NCI-H526 treated with DMSO at 0.1 percent for 48 hours (cell line): ENCODE measurements at regions not wholly inside any gene's neighbourhood (a gene's known extent, or its start where the extent isn't known, plus 50 kb on each side); places are given as distances from the start of the nearest gene placed in this dataset.

ENCODE experiments used
- DNase-seq: peaks from one replicate; lab custom pipeline; 2025; lab: John Stamatoyannopoulos, UW

DNA sequence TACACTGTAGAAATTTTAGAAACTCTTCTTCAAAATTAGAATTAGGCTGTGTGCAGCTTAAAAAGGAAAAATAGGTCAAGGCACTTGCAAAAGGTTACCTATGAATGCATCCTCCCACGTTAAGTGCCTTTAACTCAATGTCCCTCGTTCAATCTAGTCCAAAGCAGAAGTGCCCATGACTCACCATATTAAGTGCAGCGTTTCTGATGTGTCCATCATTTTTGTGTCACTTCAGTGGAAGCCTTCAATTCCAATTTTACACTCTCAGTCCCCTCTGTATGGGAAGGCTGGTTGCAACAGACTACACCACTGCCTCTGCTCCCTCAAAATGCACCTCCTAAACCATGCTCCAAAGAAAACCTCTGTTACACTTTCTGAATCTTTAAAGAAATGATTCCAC, 53.4 kb downstream of the FOXB1 start:
- DNase-seq = no peak

- no peak for DNase-seq
Observed at GRCh38 chr15:60059186-60059585, 55.1 kb downstream of the FOXB1 start.

DNA sequence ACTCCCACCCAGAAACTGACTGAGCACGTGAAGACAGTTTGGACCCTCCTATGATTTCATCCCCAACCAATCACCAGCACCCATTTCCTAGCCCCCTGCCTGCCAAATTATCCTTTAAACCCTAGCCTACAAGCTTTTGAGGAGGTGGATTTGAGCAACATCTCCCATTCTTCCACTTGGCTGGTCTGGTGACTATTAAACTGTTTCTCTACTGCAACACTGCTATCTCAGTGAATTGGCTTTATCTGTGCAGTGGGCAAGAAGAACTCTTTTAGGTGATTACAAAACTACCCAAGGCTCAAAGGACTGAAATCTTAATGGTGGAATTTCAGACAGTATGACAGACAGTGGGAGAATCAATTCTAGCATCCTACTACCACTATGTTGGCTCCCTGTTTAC, 57.6 kb downstream of the FOXB1 start:
- DNase-seq = no peak

DNA sequence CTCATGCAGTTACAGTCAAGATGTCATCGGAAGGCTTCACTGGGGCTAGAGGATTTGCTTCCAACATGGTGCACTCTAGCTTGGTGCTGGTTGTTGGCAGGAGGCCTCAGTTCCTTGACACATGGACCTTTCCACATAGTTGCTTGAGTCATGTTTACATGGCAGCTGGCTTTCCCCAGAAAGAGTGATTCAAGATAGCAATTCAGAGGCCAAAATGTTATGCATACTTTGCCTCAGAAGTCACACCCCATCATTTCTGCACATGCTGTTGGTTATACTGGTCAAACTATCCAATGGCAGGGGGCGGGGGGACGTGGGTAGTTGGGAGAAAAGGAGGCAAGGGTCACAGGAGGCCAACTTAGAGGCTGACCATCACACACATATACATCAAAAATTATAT, 58.7 kb downstream of the FOXB1 start:
- no peak for DNase-seq

- no peak for DNase-seq
Observed at GRCh38 chr15:60065951-60066350, 61.8 kb downstream of the FOXB1 start.

DNA sequence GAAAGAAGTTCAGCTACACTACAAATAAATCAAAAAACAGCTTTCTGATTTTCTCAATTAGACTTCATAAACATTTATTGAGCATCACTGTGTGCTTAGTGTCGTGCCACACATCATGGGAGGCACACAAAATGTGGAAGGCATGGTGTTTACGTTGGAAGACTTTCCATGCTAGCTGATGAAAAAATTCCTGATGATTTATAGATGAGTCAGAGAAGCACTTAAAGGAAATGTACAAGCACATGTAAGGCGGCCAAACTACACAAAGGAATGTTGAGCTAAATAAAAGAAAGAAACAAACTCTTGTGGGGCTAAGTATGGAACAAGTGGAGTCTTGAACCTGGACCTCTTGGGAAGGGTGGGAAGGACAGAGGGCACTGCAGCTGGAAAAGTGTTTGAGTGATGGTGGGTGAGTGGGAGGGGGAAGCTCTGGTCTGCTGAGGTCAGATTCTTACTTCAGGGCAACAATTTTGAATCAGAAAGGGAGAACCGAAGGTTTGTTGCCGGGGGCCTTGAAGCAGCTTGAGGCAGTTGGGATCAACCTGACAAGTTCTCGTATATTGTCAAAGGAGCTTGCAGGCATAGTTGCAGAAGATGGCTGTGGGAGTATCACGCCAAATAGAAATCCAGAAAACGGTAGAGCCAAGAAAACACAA, 66.9 kb downstream of the FOXB1 start:
- DNase-seq = no peak

GRCh38 chr15:60072826-60073465, 68.8 kb downstream of the FOXB1 start:
- no peak for DNase-seq

- DNase-seq = no peak
Observed at GRCh38 chr15:60073466-60073840, 69.3 kb downstream of the FOXB1 start.

DNA sequence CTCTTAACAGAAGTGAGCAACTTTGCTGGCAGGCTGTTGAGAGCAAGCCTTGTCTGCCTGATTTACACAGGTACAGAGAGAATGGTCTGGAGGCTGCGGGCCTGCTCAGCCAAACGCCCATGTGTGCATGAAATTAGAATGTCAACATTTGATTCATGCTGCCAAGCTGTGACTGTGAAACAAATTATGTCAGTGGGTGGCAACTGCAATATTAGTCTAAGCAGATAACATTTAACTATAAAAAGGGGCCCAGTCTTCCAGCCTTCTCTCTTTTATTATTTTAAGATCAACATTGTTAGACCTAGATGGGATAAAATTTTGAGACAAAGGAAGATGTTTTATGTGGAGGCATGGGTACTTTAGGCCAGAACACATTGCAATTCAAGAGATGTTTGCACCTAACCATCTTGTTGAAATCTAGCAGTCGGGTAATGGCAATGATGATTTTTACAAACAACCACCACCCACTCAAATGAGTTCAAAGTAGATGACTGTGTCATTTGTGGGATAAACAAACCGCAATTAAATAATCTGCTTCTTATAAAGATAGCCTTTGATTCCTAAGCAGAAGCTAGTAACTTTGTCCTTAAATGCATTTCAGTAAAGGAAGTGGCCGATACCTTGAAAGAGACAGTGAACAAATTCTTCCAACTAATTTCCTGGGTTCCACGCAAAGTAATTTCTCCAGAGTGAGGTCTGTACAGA, 70.2 kb downstream of the FOXB1 start:
- no peak for DNase-seq

DNA sequence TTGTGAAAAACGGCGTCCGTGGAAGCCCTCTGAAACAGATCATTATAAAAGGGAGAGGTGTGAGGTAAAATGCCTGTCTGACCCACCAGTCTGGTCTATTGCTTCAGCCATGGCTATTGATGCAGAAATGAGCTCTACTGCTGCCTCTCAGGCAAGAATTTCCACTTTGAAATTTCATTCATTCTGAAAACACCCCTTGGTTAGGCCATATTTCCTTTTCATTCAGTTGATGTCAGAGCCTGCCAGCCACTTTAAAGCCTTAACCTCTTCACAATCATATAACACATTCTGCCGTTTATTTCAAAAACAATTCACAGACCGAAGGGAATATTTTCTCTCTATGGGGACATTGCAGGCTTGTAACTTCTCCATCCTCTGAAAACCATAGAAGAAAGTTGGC, 71.9 kb downstream of the FOXB1 start:
- DNase-seq = no peak

DNA sequence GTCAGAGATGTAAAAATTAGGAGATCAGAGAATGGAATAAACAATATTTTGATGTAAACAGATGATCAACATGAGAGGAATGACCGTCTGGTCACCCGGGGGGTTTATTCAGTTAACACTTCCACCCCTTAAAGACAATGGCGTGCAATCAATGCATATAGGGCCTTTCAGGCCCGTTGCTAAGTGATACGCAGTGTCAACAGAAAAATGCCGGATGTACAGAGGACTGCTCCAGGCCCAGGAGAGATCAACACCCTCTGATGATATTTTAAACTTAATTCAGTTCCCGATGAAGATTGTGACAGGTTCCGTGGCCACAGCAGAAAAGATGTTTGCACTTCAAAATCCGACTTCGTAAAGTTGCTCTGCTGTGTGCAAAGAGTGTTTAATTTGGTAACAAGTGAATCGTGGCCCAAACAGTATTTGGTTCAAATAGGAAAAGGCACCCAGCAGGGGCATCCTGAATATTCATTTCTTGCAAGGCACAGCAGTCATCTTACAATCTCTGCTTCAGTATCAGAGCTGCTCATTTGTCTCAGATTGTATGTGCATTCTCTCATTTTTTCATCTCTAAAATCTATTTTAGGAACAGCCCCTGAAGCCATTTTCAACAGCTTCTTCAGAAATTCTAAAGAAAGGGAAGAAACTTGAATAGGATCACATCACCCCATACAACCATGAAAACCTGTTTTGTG, 72.6 kb downstream of the FOXB1 start:
- DNase-seq = no peak

GRCh38 chr15:60077581-60078359, 73.7 kb downstream of the FOXB1 start:
- no peak for DNase-seq

DNA sequence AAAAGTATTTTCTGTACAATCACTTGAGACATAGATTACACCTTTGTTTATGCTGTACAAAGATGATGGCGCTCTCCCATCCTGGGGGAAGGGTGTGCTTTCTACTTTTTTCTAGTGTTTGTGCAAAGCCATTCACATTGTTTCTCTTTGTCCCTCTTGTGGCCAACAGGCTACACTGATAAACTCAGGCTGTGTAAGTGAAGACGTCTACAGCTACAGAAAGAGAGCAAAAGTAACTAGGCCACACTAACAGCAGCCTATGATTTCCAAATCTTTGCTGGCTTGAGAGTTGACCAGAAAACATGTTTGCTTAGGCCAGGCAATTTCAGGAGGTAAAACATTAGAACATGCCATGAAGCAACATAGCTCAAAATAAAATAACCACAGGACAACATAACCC, 75.1 kb downstream of the FOXB1 start:
- DNase-seq = no peak

DNA sequence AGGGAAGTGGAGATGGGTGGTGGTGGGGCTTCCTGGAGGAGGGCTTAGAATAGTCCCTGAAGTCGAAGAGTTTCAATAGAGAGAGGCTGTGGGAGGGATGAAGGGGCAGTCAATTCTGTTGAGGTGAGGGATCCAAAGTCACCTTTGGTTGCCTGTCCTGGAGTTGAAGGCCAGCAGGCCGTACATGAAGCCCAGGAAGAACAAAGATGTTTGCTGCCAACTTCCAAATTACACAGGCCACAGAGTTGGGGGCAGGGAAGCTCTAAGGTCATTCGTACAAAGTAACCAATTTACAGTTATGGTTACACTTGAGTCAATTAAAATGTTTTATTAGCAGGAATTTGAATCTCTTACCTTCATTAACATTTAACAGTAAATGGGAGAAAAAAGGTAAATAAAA, 77.9 kb downstream of the FOXB1 start:
- DNase-seq = no peak

DNA sequence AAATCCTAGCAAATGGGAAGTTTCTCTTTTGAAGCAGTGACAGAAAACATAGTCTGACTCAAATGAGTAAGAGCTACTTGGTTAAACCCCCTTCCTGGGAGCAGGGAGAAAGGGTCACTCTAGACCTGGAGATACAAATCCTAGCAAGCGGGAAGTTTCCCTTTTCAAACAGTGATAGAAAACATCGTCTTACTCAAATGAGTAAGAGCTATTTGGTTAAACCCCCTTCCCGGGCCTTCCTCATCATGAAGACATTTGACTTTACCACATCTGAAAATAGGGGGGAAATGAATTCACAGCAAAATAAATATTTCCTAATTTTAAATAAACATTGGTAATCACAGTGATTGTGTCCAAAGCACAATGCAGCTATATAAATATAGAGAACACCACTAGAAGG, 79.2 kb downstream of the FOXB1 start:
- no peak for DNase-seq

DNA sequence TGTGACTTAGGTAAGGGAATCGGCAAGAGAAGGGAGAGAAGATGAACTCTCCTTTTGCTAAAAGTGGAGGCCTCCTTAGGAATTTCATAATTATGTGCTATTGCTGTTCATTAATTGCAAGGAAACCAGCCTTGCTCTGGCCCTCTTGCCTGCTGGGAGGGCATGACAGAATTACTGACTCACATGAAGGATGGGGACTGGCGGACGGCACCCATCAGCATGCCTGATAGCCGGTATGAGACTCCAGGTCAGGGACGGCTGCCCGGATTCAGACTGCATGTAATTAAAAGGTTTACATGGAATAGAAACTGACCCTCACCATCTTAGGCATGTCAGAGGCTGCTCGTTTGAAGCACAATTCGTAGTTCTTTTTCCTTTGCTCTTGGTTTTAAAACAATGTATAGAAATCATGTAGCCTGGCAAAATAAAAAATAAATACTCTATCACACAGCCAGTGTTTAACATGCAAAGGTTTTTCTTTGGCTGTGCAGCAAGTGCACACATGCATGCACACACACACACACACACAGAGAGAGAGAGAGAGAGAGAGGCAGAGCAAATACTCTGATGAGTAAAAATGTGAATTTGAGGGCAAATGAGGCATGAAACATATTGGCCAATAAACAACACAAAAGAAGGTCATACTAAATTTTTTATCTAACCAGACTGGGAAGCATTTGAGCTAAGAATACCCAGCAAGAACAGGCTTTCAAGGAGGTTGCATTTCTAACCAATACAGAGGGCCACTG, 82.7 kb downstream of the FOXB1 start:
- no peak for DNase-seq

DNA sequence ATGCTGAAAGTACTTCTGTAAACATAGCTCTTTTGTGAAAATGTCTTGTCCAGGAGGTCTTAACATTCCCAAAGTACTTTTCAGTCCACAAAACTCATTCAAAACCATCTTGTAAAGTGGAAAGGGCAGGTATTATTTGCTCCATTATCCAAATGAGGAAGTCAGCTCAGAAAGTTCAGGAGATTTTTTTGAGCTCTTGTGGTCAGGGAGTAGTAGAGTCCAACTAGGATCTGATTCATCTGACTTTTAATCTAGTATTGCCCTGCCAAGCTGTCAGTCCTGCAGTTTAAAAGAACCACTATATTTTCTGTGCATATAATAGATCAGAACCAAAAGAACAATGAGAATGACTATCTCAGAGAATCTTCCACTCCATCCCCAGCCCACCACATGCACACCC, 83.5 kb downstream of the FOXB1 start:
- DNase-seq = no peak

- DNase-seq = no peak
Observed at GRCh38 chr15:60090747-60091146, 86.6 kb downstream of the FOXB1 start.

- DNase-seq = no peak
Observed at GRCh38 chr15:60091157-60091556, 87.0 kb downstream of the FOXB1 start.

DNA sequence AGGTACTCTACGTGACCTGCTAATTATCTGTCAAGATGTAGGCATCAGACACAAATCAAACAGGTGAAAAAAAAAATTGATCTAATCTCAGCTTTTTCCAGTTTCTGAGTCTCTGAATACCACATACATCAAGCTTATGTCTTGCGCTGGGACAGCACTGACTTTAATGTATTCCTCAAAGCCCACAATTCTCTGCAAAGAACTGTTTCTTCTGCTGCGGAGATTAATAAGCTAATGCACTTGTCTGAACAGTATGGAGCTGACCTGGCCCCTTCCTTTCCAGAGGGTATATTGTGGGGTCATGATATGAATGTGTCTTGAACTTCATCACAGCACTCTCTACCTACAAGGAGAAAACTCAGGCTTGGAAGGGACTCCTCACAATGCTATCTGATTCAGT, 87.8 kb downstream of the FOXB1 start:
- no peak for DNase-seq

- DNase-seq = no peak
Observed at GRCh38 chr15:60093273-60094067, 89.4 kb downstream of the FOXB1 start.
